GM12873 (cell line): ENCODE measurements at regions not wholly inside any gene's neighbourhood (a gene's known extent, or its start where the extent isn't known, plus 50 kb on each side); places are given as distances from the start of the nearest gene placed in this dataset.

Experiments
- CTCF ChIP-seq: IDR thresholded peaks from 2 replicates; pipeline ENCODE4 v1.5.1; 2012; ENCODE audit warnings: low read depth, mild to moderate bottlenecking, moderate library complexity, low read length, control low read depth; ENCODE audit not compliant: insufficient read depth; ENCODE audit errors: missing control alignments

- no peak for TF ChIP-seq CTCF
Measured at GRCh38 chr12:41743835-41744234, 400.8 kb downstream of the GXYLT1 start.

- no peak for TF ChIP-seq CTCF
Measured at GRCh38 chr12:41739066-41739465, 405.6 kb downstream of the GXYLT1 start.

- no peak for TF ChIP-seq CTCF
Measured at GRCh38 chr12:41737423-41737822, 407.3 kb downstream of the GXYLT1 start.

GRCh38 chr12:41736436-41736835, 408.2 kb downstream of the GXYLT1 start:
- no peak for TF ChIP-seq CTCF

GRCh38 chr12:41731691-41732090, 413.0 kb downstream of the GXYLT1 start:
- TF ChIP-seq CTCF, result no peak

- TF ChIP-seq CTCF, result no peak
Measured at GRCh38 chr12:41731061-41731460, 413.6 kb downstream of the GXYLT1 start.

GRCh38 chr12:41724216-41724615, 420.5 kb downstream of the GXYLT1 start:
- no peak for TF ChIP-seq CTCF
